Hepatocyte (in vitro differentiated cells): ENCODE measurements at regions not wholly inside any gene's neighbourhood (a gene's known extent, or its start where the extent isn't known, plus 50 kb on each side); places are given as distances from the start of the nearest gene placed in this dataset.

Source experiments
- DNase-seq: peaks from one replicate; pipeline ENCODE4 v3.0.0-alpha.2; 2016; ENCODE audit warnings: low spot score
- H2AFZ ChIP-seq: fragments of 200-600 bp; sonication (generic); 2 replicates; pipeline ENCODE4 v1.6.0; 2016; ENCODE audit warnings: antibody characterized with exemption, mild to moderate bottlenecking
- H3K27ac ChIP-seq: fragments of 200-600 bp; sonication (generic); 2 replicates; pipeline ENCODE4 v1.5.1; 2016; ENCODE audit warnings: mild to moderate bottlenecking
- H3K27me3 ChIP-seq: fragments of 200-600 bp; sonication (generic); 2 replicates; pipeline ENCODE4 v1.6.1; 2016
- H3K36me3 ChIP-seq: fragments of 200-600 bp; sonication (generic); replicated peaks from 2 replicates; pipeline ENCODE4 v1.5.1; 2016; ENCODE audit warnings: low read depth; ENCODE audit not compliant: insufficient read depth
- H3K4me1 ChIP-seq: fragments of 200-600 bp; sonication (generic); 2 replicates; pipeline ENCODE4 v1.5.1; 2016; ENCODE audit warnings: mild to moderate bottlenecking, moderate library complexity; ENCODE audit not compliant: insufficient read depth
- H3K4me2 ChIP-seq: fragments of 200-600 bp; sonication (generic); 2 replicates; pipeline ENCODE4 v1.6.0; 2016
- H3K4me3 ChIP-seq: fragments of 200-600 bp; sonication (generic); 2 replicates; pipeline ENCODE4 v1.5.1; 2016; ENCODE audit warnings: mild to moderate bottlenecking
- H3K79me2 ChIP-seq: fragments of 200-600 bp; sonication (generic); 2 replicates; pipeline ENCODE4 v1.6.0; 2017; ENCODE audit warnings: mild to moderate bottlenecking
- H3K9me2 ChIP-seq: fragments of 200-600 bp; sonication (generic); replicated peaks from 2 replicates; pipeline ENCODE4 v1.6.0; 2017; ENCODE audit warnings: mild to moderate bottlenecking; ENCODE audit not compliant: insufficient read depth
- H3K9me3 ChIP-seq: fragments of 200-600 bp; sonication (generic); 2 replicates; pipeline ENCODE4 v1.5.1; 2016; ENCODE audit warnings: low read depth, mild to moderate bottlenecking
- H4K20me1 ChIP-seq: fragments of 200-600 bp; sonication (generic); 2 replicates; pipeline ENCODE4 v1.6.0; 2016; ENCODE audit warnings: mild to moderate bottlenecking; ENCODE audit not compliant: insufficient read depth, poor library complexity, severe bottlenecking
- CTCF ChIP-seq: fragments of 200-600 bp; sonication (generic); IDR thresholded peaks from 2 replicates; pipeline ENCODE4 v1.5.1; 2016; ENCODE audit warnings: antibody characterized with exemption, mild to moderate bottlenecking; ENCODE audit not compliant: poor library complexity
- EZH2 ChIP-seq: fragments of 200-600 bp; sonication (generic); IDR thresholded peaks from 2 replicates; pipeline ENCODE4 v1.6.1; 2016; ENCODE audit warnings: antibody characterized with exemption, mild to moderate bottlenecking, borderline replicate concordance
- EZH2phosphoT487 ChIP-seq: fragments of 200-600 bp; sonication (generic); IDR thresholded peaks from one replicate; pipeline ENCODE4 v1.6.1; 2018; ENCODE audit warnings: antibody characterized with exemption, mild to moderate bottlenecking, low read depth, moderate library complexity; ENCODE audit not compliant: unreplicated experiment, severe bottlenecking
- WGBS: methylation state at CpG from one replicate; pipeline ENCODE4 v1.1.6; 2016; ENCODE audit warnings: low lambda C conversion rate; ENCODE audit errors: missing lambda C conversion rate; 5-methylcytosine and 5-hydroxymethylcytosine counted together

- DNase-seq, result no peak
- no peaks in the 10 kb centered on the region for H3K9me3 ChIP-seq
- no peaks in the 10 kb centered on the region for H3K36me3 ChIP-seq
- H3K27ac ChIP-seq, result no peak overlapping the region
- 80% methylated on average over 1 of the region's 1 CpG for WGBS
- H4K20me1 ChIP-seq, result no peaks in the 10 kb centered on the region
- H3K4me1 ChIP-seq, result peaks cover 7% of the 10 kb centered on the region
- TF ChIP-seq EZH2phosphoT487 (no peak), CTCF (no peak), EZH2 (no peak)
- H3K4me3 ChIP-seq, result no peak overlapping the region
- H3K27me3 ChIP-seq, result no peaks in the 10 kb centered on the region
- H3K79me2 ChIP-seq, result no peaks in the 10 kb centered on the region
- H3K9me2 ChIP-seq, result no peaks in the 10 kb centered on the region
- no peak overlapping the region for H2AFZ ChIP-seq
- H3K4me2 ChIP-seq, result no peak overlapping the region
These were observed 124.5 kb upstream of the GALNT2 start for GRCh38 chr1:229942501-229942900.

- TF ChIP-seq EZH2 (no peak), CTCF (no peak), EZH2phosphoT487 (no peak)
- H3K4me2 ChIP-seq, result no peak overlapping the region
- no peaks in the 10 kb centered on the region for H4K20me1 ChIP-seq
- no peak overlapping the region for H3K27ac ChIP-seq
- 88% methylated on average over 7 of the region's 7 CpGs for WGBS
- DNase-seq, result no peak
- no peaks in the 10 kb centered on the region for H3K9me3 ChIP-seq
- no peak overlapping the region for H3K4me3 ChIP-seq
- peaks cover 7% of the 10 kb centered on the region for H3K4me1 ChIP-seq
- H3K9me2 ChIP-seq, result no peaks in the 10 kb centered on the region
- no peak overlapping the region for H2AFZ ChIP-seq
- no peaks in the 10 kb centered on the region for H3K27me3 ChIP-seq
- no peaks in the 10 kb centered on the region for H3K79me2 ChIP-seq
- H3K36me3 ChIP-seq, result no peaks in the 10 kb centered on the region
These were observed 123.8 kb upstream of the GALNT2 start for GRCh38 chr1:229943148-229943714.

GRCh38 chr1:229943988-229944743 lies 122.9 kb upstream of the GALNT2 start:
- Histone ChIP-seq H3K9me3 (no peaks in the 10 kb centered on the region), H4K20me1 (no peaks in the 10 kb centered on the region), H3K36me3 (no peaks in the 10 kb centered on the region), H3K27me3 (no peaks in the 10 kb centered on the region), H3K9me2 (no peaks in the 10 kb centered on the region), H2AFZ (no peak overlapping the region), H3K79me2 (no peaks in the 10 kb centered on the region), H3K4me1 (peaks cover 7% of the 10 kb centered on the region), H3K4me3 (no peak overlapping the region), H3K27ac (no peak overlapping the region), H3K4me2 (no peak overlapping the region)
- TF ChIP-seq CTCF, result no peak
- no peak for TF ChIP-seq EZH2phosphoT487
- no peak for TF ChIP-seq EZH2
- DNase-seq, result no peak
- 95% methylated on average over 29 of the region's 29 CpGs for WGBS
